Epithelial cell of proximal tubule (primary cell): ENCODE measurements at regions not wholly inside any gene's neighbourhood (a gene's known extent, or its start where the extent isn't known, plus 50 kb on each side); places are given as distances from the start of the nearest gene placed in this dataset.

ENCODE experiments used
- DNase-seq: peaks from one replicate; pipeline ENCODE4 v3.0.0-alpha.2; 2011; ENCODE audit warnings: low read depth
- H3K4me3 ChIP-seq: 2 replicates; pipeline ENCODE4 v1.5.1; 2011; ENCODE audit warnings: low read depth, mild to moderate bottlenecking, low read length
- TF ChIP-seq, protein P1 (sequence below): conservative IDR thresholded peaks from 2 replicates; pipeline ENCODE4 v1.5.1; 2012; ENCODE audit warnings: low read depth, mild to moderate bottlenecking, low read length

GRCh38 chr2:104473546-104473945 lies 380.4 kb upstream of the POU3F3 start:
- TF ChIP-seq, protein P1, sequence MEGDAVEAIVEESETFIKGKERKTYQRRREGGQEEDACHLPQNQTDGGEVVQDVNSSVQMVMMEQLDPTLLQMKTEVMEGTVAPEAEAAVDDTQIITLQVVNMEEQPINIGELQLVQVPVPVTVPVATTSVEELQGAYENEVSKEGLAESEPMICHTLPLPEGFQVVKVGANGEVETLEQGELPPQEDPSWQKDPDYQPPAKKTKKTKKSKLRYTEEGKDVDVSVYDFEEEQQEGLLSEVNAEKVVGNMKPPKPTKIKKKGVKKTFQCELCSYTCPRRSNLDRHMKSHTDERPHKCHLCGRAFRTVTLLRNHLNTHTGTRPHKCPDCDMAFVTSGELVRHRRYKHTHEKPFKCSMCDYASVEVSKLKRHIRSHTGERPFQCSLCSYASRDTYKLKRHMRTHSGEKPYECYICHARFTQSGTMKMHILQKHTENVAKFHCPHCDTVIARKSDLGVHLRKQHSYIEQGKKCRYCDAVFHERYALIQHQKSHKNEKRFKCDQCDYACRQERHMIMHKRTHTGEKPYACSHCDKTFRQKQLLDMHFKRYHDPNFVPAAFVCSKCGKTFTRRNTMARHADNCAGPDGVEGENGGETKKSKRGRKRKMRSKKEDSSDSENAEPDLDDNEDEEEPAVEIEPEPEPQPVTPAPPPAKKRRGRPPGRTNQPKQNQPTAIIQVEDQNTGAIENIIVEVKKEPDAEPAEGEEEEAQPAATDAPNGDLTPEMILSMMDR, result no peak
- DNase-seq, result peak; percentile 3
- no peak overlapping the region for H3K4me3 ChIP-seq

- TF ChIP-seq, protein P1, result no peak
- DNase-seq, result no peak
- H3K4me3 ChIP-seq, result no peak overlapping the region
Measured at GRCh38 chr2:104474716-104475115, 379.2 kb upstream of the POU3F3 start.

DNA sequence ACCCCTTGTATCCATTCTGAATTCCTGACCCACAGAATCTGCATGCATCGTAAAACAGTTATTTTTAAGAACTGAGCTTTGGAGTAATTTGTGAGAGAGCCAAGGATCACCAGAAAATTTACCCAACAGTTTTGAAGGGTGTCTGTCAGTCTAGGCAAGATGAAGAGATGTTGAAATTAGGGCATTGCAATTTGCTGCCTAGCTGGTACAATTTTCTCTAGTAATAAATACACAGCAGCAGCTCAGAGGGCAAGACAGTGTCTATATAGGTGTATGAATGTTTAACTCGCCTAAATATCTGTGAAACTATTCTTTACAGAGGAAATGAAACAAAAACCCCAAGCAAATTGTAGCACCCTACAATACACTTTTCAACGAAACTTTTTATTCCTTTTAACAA lies 377.8 kb upstream of the POU3F3 start:
- H3K4me3 ChIP-seq, result no peak overlapping the region
- TF ChIP-seq, protein P1, result no peak
- DNase-seq, result no peak

DNA sequence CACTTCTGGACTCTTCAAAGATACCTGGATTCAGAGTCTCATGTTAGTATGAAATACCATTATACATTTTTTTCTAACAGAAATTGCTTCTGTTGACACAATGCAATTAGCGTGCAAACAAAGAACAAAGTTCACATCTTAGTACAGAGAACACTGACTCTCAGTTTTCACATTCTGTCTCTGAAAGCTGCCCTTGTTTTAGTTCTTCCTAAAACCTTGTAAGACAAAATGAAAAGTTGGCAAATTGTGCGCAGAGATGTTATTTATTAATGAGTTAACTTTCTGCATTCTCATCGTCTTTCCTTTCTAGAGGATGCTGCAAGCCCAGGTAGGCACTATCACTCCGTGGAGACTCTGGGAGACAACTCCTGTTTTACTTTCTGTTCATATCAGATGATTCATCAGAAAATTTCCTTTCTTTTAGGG lies 377.3 kb upstream of the POU3F3 start:
- DNase-seq, result no peak
- TF ChIP-seq, protein P1, result no peak
- no peak overlapping the region for H3K4me3 ChIP-seq

GRCh38 chr2:104481341-104481740 lies 372.6 kb upstream of the POU3F3 start:
- TF ChIP-seq, protein P1, result no peak

DNA sequence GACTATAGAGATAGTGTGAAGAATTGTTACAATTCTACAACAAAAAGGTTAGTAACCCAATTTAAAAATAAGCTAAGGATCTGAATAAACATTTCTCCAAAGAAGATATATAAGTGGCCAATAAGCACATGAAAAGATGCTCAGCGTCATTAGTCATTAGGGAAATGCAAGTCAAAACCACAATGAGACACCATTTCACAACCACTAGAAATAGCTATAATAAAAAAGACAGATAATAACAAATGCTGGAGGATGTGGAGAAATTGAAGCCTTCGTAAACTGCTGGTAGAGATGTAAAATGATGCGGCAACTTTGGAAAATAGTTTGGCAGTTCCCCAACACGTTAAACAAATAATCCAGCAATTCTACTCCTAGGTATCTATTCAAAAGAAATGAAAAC lies 366.5 kb upstream of the POU3F3 start:
- TF ChIP-seq, protein P1, result no peak
- DNase-seq, result no peak

More at GRCh38 chr2:104481341-104481740, 372.6 kb upstream of the POU3F3 start:
- no peak for DNase-seq
- no peak overlapping the region for H3K4me3 ChIP-seq

GRCh38 chr2:104493698-104494097 lies 360.2 kb upstream of the POU3F3 start:
- TF ChIP-seq, protein P1, result no peak
- no peak overlapping the region for H3K4me3 ChIP-seq
- no peak for DNase-seq

More for the DNA sequence above, 366.5 kb upstream of the POU3F3 start:
- H3K4me3 ChIP-seq, result no peak overlapping the region
